ENCODE measurements at regions not wholly inside any gene's neighbourhood (a gene's known extent, or its start where the extent isn't known, plus 50 kb on each side); places are given as distances from the start of the nearest gene placed in this dataset.

DNA sequence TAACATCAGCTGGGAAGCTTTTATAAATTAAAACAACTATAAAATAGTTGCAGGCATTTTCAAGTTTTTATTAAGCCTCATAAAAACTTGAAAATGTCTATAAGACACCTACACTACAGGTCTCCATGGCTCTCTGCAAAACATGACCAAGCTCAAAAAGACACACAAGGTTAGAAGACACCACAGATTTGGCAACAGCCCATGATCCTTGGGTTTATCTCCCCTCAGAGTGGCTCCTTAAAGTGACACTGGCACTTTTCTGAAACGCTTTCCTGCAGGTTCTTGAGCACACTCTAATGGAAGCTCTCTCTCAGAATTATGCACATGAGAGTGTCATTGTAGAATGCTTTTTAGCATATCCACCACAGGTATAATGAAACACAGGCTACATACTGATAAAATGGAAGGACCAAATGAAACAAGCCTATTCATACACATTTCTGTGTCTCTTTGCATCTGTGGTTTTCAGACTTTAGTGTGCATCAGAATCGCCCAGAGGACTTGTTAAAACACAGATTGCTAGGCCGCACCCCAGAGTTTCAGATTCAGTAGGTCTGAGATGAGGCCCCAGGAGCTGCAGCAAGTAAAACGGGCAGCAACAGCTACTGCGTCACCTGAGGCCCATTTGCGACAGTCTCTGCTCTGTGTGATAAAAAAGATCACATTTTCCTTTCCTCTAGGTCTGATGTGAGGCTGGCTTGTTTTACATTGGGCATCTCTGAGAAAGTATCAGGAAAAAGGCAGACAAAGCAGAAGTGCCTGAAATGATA, 75.0 kb upstream of the WSB1 start:
- Histone ChIP-seq H2AFZ (ENCODE audit: low read length) (peak overlapping the region; percentile 98), H3K79me2 (ENCODE audit: insufficient read depth, low read depth, low read length) (no peaks in the 10 kb centered on the region), H3K36me3 (ENCODE audit: insufficient read depth, low read length) (no peaks in the 10 kb centered on the region), H3K27ac (ENCODE audit: low read depth, low read length, poor library complexity, severe bottlenecking) (peak overlapping the region; percentile 62), H3K4me3 (ENCODE audit: low read depth, low read length, poor library complexity, severe bottlenecking) (no peak overlapping the region), H3K9me3 (ENCODE audit: low read length) (0 out of 2 replicates have a peak, but pooled peaks cover 9% of the 10 kb centered on the region), H3K9me2 (ENCODE audit: insufficient read depth, low read length) (no peaks in the 10 kb centered on the region), H3K4me2 (ENCODE audit: low read length) (peak overlapping the region; percentile 61), H4K20me1 (ENCODE audit: insufficient read depth, low read length) (no peaks in the 10 kb centered on the region), H3K4me1 (ENCODE audit: insufficient read depth, low read length, poor library complexity, severe bottlenecking) (peaks cover 36% of the 10 kb centered on the region)
- POLR2A ChIA-PET: interaction anchor here (0.5 to 1.8 kb wide), 5 partner anchors 23 to 675 kb away, joined by 3 to 6 read pairs (median 3); no protein-coding TSS in a partner anchor
- DNase-seq (ENCODE audit: low spot score): no peak
- BruUV-seq (replicated peaks): no TSS peak
- intact Hi-C loops (cut with micrococcal nuclease; ENCODE audit: unreplicated experiment): no loop called here
- TF ChIP-seq CTCF (conservative IDR thresholded peaks at IDR 0.05; ENCODE audit: low read length) (no peak), EZH2phosphoT487 (IDR thresholded peaks at IDR 0.05; ENCODE audit: borderline replicate concordance, low read depth, low read length) (no peak)
- CTCF ChIA-PET (ENCODE audit: unreplicated experiment): interaction anchor here (1.6 kb wide), 1 partner anchor 12 kb away, joined by 4 read pairs; no protein-coding TSS in a partner anchor

DNA sequence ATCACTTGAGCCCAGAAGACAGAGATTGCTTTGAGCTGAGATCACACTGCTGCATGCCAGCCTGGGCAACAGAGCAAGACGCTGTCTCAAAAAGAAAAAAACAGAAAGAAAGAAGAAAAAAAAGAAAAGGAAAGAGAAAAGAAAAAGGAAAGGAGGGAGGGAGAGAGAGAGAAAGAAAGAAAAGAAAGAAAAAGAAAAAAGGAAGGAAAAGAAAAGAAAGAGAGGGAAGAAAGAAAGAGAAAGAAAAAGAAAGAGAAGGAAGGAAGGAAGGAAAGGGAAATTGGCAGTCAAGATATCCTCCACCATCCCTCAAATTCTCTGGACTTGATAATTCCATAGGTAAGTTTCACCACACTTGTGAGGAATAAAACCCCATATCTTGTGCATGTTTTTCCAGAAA, 71.4 kb upstream of the WSB1 start:
- no peak overlapping the region for H3K4me3 ChIP-seq (ENCODE audit: low read depth, low read length, poor library complexity, severe bottlenecking)
- H3K79me2 ChIP-seq (ENCODE audit: insufficient read depth, low read depth, low read length): no peaks in the 10 kb centered on the region

More for the DNA sequence above, 71.4 kb upstream of the WSB1 start:
- intact Hi-C loops (cut with micrococcal nuclease; ENCODE audit: unreplicated experiment): no loop called here
- TF ChIP-seq CTCF (conservative IDR thresholded peaks at IDR 0.05; ENCODE audit: low read length): no peak
- no peaks in the 10 kb centered on the region for H3K9me2 ChIP-seq (ENCODE audit: insufficient read depth, low read length)
- H3K36me3 ChIP-seq (ENCODE audit: insufficient read depth, low read length): no peaks in the 10 kb centered on the region
- no peak for DNase-seq (ENCODE audit: low spot score)
- H4K20me1 ChIP-seq (ENCODE audit: insufficient read depth, low read length): no peaks in the 10 kb centered on the region
- no peak overlapping the region for H2AFZ ChIP-seq (ENCODE audit: low read length)
- POLR2A ChIA-PET: interaction anchor here (0.6 kb wide), 1 partner anchor 15 kb away, joined by 3 read pairs; no protein-coding TSS in a partner anchor
- no peak overlapping the region for H3K4me2 ChIP-seq (ENCODE audit: low read length)
- H3K27ac ChIP-seq (ENCODE audit: low read depth, low read length, poor library complexity, severe bottlenecking): no peak overlapping the region
- H3K9me3 ChIP-seq (ENCODE audit: low read length): no peaks in the 10 kb centered on the region
- CTCF ChIA-PET (ENCODE audit: unreplicated experiment): no interaction called here
- peaks cover 20% of the 10 kb centered on the region for H3K4me1 ChIP-seq (ENCODE audit: insufficient read depth, low read length, poor library complexity, severe bottlenecking)
- no TSS peak for BruUV-seq (replicated peaks)

Data from OCI-LY7 (cell line).